ENCODE measurements at regions not wholly inside any gene's neighbourhood (a gene's known extent, or its start where the extent isn't known, plus 50 kb on each side); places are given as distances from the start of the nearest gene placed in this dataset.

DNA sequence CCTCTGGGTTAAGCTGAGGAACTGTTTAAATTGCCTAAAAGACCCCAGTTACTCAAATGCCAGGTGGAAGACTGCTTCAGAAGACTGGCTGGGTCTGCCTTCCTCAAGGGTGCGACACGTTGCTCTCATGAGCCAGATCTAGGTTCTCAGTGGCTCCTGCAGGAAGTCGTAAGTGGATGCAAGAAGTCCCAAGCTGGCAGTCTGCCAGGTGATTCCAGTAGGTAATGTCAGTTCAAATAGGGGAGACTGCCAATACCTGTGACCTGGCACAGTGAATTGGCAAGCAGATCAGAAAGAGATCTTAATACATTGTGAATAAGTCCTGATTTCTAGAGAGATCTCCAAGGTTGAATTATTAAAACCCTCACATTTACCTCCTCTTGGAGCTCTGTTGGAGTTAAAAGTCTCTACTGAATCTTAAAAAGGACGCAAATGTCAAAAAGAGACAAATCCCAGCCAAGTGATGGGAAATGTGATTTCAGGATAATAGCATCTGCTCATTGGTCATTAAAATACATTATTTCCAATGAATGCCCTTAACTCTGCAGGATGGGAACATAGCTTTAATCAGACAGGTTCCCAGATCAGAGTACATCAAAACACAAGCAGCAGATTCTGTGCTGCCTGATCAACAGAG is 98.8 kb upstream of the FRMD6 start (continued):
- TF ChIP-seq ATF7 (IDR thresholded peaks at IDR 0.05) (no peak), ATF7 (CRISPR knock-in tag; IDR thresholded peaks at IDR 0.05) (no peak), RARA (CRISPR knock-in tag; IDR thresholded peaks at IDR 0.05) (no peak), HOXA9 (CRISPR knock-in tag; IDR thresholded peaks at IDR 0.05; ENCODE audit: borderline replicate concordance) (no peak), HOXD1 (CRISPR knock-in tag; IDR thresholded peaks at IDR 0.05) (no peak), SCMH1 (CRISPR knock-in tag; IDR thresholded peaks at IDR 0.05; ENCODE audit: borderline replicate concordance) (no peak), SPEN (CRISPR knock-in tag; IDR thresholded peaks at IDR 0.05; ENCODE audit: low read depth) (no peak), ZNF800 (CRISPR knock-in tag; IDR thresholded peaks at IDR 0.05) (no peak)
- TF ChIP-seq, protein P1, sequence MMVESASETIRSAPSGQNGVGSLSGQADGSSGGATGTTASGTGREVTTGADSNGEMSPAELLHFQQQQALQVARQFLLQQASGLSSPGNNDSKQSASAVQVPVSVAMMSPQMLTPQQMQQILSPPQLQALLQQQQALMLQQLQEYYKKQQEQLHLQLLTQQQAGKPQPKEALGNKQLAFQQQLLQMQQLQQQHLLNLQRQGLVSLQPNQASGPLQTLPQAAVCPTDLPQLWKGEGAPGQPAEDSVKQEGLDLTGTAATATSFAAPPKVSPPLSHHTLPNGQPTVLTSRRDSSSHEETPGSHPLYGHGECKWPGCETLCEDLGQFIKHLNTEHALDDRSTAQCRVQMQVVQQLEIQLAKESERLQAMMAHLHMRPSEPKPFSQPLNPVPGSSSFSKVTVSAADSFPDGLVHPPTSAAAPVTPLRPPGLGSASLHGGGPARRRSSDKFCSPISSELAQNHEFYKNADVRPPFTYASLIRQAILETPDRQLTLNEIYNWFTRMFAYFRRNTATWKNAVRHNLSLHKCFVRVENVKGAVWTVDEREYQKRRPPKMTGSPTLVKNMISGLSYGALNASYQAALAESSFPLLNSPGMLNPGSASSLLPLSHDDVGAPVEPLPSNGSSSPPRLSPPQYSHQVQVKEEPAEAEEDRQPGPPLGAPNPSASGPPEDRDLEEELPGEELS (CRISPR knock-in tag; IDR thresholded peaks at IDR 0.05): no peak

All from HepG2 (cell line).